Neural crest cell (in vitro differentiated cells): ENCODE measurements at regions not wholly inside any gene's neighbourhood (a gene's known extent, or its start where the extent isn't known, plus 50 kb on each side); places are given as distances from the start of the nearest gene placed in this dataset.

ENCODE experiments used
- DNase-seq: peaks from one replicate; pipeline ENCODE4 v3.0.0; 2021; ENCODE audit warnings: low read depth, mixed read lengths, low spot score
- H3K27ac Mint-ChIP-seq: one replicate; pipeline ENCODE4 v1.8.0; 2021; ENCODE audit warnings: mild to moderate bottlenecking, mixed read lengths; ENCODE audit not compliant: unreplicated experiment
- H3K27me3 Mint-ChIP-seq: 2 replicates; pipeline ENCODE4 v1.8.0; 2021; ENCODE audit warnings: low read depth, mild to moderate bottlenecking, mixed read lengths
- H3K36me3 Mint-ChIP-seq: 2 replicates; pipeline ENCODE4 v1.8.0; 2021; ENCODE audit warnings: low read depth, mild to moderate bottlenecking, mixed read lengths
- H3K4me1 Mint-ChIP-seq: 2 replicates; pipeline ENCODE4 v1.8.0; 2021; ENCODE audit warnings: mixed read lengths
- H3K4me3 Mint-ChIP-seq: one replicate; pipeline ENCODE4 v1.8.0; 2021; ENCODE audit warnings: mild to moderate bottlenecking, mixed read lengths
- H3K9me3 Mint-ChIP-seq: 2 replicates; pipeline ENCODE4 v1.8.0; 2021; ENCODE audit warnings: mixed read lengths
- TF ChIP-seq, protein P1 (sequence below): fragments of 200-600 bp; sonication (generic); conservative IDR thresholded peaks from 2 replicates; pipeline ENCODE4 v1.5.0; 2021; ENCODE audit warnings: antibody characterized with exemption, mild to moderate bottlenecking

DNA sequence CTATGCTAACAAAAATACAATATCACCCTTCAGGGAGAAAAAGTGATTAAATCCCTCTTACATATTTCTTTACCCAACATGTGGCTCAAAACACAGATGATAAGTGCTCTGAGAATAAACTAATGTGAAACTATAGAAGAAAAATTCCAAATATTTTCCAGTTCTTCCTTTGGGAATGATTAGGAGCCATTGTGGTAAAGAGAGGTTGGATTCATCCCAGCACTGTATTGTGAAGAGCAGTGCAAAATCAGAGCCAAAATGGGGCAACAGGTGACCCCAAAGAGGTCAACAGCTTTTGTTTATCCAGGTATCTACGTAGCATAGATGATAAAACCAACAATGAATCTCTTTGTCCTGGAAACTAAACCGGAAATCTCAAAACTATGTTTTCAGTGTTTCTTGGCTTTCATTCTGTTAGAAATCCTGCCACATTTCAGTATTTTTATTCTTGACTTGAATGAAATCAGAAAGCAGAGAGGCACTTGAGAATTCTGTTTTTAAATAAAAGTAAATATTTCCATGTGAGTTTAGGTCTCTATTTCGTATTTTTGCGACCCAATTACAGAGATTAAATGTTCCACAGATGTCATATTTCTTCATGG is 120.4 kb upstream of the FST start:
- Mint-ChIP-seq H3K4me3 (no peak overlapping the region), H3K9me3 (no peaks in the 10 kb centered on the region), H3K27me3 (no peaks in the 10 kb centered on the region), H3K4me1 (peaks cover 4% of the 10 kb centered on the region), H3K36me3 (no peaks in the 10 kb centered on the region), H3K27ac (no peak overlapping the region)
- no peak for DNase-seq
- TF ChIP-seq, protein P1, sequence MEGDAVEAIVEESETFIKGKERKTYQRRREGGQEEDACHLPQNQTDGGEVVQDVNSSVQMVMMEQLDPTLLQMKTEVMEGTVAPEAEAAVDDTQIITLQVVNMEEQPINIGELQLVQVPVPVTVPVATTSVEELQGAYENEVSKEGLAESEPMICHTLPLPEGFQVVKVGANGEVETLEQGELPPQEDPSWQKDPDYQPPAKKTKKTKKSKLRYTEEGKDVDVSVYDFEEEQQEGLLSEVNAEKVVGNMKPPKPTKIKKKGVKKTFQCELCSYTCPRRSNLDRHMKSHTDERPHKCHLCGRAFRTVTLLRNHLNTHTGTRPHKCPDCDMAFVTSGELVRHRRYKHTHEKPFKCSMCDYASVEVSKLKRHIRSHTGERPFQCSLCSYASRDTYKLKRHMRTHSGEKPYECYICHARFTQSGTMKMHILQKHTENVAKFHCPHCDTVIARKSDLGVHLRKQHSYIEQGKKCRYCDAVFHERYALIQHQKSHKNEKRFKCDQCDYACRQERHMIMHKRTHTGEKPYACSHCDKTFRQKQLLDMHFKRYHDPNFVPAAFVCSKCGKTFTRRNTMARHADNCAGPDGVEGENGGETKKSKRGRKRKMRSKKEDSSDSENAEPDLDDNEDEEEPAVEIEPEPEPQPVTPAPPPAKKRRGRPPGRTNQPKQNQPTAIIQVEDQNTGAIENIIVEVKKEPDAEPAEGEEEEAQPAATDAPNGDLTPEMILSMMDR, result no peak

DNA sequence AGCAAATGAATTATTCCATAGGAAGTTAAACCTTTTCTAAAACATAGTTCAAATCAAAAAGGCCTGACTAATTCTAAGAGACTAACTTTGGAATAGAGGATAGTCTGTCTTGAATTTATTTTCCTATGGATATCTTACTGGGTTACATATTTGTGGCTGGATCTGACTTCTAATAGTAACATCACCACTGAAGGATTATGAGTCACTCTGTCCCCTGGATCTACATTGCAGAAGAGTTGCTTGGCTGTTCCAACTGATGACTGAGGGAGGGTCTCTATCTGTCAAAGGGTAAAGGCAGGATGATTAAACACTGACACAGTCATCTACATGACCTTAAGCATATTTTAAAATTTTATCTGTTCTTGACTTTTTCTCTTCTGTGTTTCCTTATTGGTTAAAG is 119.6 kb upstream of the FST start:
- Mint-ChIP-seq H3K36me3 (no peaks in the 10 kb centered on the region), H3K4me3 (no peak overlapping the region), H3K27me3 (no peaks in the 10 kb centered on the region), H3K4me1 (peaks cover 4% of the 10 kb centered on the region), H3K27ac (no peak overlapping the region), H3K9me3 (no peaks in the 10 kb centered on the region)
- TF ChIP-seq, protein P1, result no peak
- no peak for DNase-seq

DNA sequence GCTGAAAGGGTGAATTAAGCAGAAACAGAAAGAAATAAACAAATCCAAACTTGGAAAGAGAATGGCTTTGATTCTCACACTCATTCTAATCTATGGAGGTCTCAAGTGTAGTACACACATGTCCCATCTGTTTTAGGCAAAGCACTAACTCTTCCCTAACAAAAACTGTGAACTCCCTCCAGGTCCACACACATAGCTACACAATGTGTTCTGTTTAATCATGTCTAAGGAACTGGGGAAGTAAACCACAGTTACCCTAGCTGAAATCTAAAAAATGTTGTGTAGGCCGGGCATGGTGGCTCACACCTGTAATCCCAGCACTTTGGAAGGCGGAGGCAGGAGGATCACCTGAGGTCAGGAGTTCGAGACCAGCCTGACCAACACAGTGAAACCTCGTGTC is 118.7 kb upstream of the FST start:
- no peaks in the 10 kb centered on the region for H3K36me3 Mint-ChIP-seq
- TF ChIP-seq, protein P1, result no peak

DNA sequence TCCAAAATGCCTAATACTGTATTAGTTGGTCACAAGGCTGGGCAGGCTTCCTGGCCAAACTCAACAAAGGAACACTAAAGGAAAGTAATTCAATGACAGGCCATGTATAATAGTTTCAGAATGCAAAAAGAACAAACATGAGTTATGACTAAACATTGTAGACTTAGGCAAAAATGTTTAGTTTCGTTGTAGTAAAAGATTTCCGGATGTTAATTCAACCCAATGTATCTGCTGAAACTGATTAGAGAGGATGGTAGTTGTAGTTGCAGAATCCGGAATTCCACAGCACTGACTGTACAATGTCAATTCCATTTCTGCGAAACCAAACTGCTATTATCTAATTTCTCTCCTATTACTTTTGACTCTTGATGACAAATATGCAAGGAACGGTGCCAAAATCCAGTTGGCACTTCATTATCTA is 117.9 kb upstream of the FST start:
- no peaks in the 10 kb centered on the region for H3K36me3 Mint-ChIP-seq
- H3K27me3 Mint-ChIP-seq, result no peaks in the 10 kb centered on the region
- TF ChIP-seq, protein P1, result no peak
- no peak overlapping the region for H3K4me3 Mint-ChIP-seq
- DNase-seq, result no peak
- H3K4me1 Mint-ChIP-seq, result peaks cover 4% of the 10 kb centered on the region
- H3K27ac Mint-ChIP-seq, result no peak overlapping the region
- no peaks in the 10 kb centered on the region for H3K9me3 Mint-ChIP-seq

More for the DNA sequence above, 118.7 kb upstream of the FST start:
- no peak for DNase-seq
- Mint-ChIP-seq H3K4me1 (peaks cover 4% of the 10 kb centered on the region), H3K4me3 (no peak overlapping the region), H3K9me3 (no peaks in the 10 kb centered on the region), H3K27me3 (no peaks in the 10 kb centered on the region), H3K27ac (no peak overlapping the region)

DNA sequence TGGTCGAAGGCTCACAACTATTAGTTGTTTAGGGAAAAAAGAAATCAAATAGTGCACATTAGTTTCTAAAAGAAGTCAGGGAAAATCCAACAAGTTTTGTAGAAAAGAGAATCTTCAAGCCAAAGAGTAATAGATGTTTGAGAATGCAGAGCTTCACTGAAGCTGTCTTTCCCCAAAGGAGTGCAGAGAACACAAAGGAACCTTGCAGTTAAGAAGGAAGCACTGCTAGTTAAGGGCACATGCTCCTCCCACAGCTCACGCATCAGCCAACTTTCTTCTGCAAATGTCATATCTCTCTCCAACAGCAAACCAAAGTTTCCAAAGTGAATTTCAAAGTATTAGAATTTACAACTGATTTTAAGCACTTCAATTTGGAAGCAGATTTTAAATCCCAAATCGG is 116.4 kb upstream of the FST start:
- Mint-ChIP-seq H3K4me3 (no peak overlapping the region), H3K9me3 (no peaks in the 10 kb centered on the region), H3K4me1 (peaks cover 4% of the 10 kb centered on the region), H3K36me3 (no peaks in the 10 kb centered on the region), H3K27ac (peak overlapping the region; percentile 39), H3K27me3 (no peaks in the 10 kb centered on the region)
- TF ChIP-seq, protein P1, result no peak
- no peak for DNase-seq
